Activated gamma-delta T cell treated with anti-CD3 and anti-CD28 coated beads, Interleukin-2, amount 50 U/mL, for 16 hours (primary cell): ENCODE measurements at regions not wholly inside any gene's neighbourhood (a gene's known extent, or its start where the extent isn't known, plus 50 kb on each side); places are given as distances from the start of the nearest gene placed in this dataset.

Experiments used
- DNase-seq: peaks from one replicate; pipeline ENCODE4 v3.0.0-alpha.2; 2020; ENCODE audit warnings: low read depth

DNA sequence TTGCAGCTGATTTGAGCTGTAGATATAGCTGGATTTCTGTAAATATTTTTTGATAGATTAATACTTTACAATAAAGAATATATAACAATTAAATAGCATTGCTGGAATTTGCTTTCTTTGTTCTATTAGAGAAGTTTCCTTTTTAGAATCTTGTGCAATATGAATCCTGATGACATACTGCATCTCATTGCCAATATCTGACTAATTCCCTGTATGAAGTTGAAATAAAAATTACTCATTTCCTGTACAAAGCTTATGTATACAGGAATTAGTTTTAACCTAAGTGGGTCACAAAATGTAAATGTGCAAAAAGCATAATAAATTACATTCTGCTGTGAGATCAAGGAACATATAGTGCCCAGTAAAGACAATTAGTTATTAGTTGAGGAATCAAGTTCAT is 72.8 kb upstream of the TMEFF2 start:
- DNase-seq, result no peak

DNA sequence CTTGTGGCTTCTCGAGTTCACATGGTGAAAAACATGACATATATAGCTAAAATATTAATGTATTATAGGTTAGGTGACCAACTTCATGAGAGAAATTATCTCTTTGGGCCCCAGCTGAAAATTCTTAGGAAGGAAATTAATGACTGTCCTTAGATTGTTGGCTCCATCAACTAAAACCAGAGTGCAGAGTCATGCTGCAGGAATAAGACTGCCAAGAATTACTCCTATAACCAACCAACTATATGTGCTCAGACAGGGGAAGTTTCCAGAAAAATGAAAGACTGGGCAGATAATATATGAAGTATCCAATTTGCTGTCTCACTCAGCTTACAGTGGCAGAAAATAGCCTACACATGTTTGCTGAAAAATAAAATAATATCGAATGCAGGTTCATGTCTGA is 71.0 kb upstream of the TMEFF2 start:
- no peak for DNase-seq

DNA sequence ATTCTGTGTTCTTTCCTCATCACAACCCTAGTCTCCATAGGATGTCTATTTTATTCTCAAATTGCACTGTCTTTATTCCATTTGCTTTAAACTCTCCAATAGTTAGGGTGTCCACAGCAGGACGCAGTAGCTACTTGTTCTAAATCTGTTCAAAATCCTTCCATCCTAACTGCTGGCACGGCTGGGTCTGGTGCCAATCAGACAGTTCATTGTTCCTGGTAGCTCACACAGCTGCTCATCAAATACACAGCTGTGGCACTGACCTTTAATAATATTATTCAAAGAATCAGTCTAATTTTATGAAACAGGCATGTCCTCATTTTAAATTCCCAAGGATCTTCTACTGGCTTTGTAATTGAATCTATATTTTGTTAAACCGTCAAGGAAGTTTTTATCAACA is 59.7 kb upstream of the TMEFF2 start:
- DNase-seq, result no peak

DNA sequence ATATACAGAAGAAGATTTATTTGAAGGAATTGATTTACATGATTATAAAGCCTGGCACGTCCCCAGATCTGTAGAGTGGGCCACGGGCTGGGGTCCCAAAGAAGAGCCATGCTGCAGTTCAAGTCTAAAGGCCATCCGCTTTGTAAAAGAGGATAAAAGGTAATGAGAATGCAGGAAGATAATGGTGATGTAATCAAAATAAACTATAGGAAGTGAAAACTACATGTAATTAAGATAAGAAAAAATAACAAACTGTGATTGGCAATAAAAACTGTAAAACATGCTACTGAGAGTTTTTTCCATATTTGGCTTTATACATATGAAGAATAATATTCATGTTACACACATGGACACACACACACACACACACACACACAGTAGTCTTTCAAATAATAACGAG is 59.0 kb upstream of the TMEFF2 start:
- no peak for DNase-seq

DNA sequence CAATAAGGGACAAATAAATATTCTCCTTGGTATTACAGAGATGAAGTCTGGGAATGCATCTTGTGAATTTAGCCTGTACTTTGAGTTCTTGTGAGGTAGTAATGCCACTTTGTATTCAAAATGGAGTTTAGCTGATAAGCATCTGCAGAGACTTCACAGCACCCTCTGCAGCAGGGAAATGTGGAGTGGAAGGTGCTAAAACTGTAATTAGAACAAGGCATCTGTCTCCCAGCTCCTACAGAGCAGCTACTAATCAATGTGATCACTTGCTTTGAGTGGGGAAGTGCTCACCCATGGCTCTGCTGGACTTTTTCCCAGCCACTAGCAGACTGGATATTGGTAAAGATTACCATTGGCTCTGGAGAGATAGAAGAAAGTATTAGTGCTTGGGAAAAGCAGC is 56.2 kb upstream of the TMEFF2 start:
- no peak for DNase-seq

DNA sequence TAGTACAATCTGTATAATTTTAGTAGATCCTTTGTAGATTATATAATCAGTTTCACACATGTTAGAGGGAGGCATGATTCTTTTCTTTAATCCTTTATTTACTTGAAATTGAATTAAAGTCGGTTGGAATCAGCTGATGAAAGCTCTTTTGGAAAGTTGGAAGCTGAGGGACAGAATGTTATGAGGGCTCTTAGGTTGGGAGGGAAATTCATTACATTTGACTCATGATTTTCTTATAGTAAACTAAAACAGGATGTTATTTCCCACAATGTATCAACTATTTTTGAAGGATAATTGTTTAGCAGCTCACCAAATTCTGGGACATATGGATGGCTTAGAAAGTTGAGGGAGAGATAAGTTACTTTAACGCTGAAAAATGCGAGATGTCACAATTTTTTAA is 52.7 kb upstream of the TMEFF2 start:
- no peak for DNase-seq

DNA sequence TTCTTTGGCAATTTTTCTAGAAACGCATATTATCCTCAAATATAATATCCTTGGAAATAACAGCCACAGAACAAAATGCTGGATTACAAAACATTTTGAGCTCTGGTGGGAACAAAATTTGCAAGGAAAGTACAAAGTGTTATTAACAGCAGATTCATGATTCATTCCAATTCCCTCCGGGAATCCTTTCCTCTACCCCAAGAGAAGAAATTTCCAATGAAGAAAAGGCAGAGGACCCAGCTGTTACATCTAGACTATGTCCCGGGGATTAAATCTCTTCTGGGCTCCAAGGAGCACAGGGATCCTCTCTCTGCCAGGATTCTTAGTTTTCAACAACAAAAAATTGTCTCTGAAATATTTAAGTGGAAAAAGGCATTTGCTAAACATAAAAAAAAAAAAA is 51.6 kb upstream of the TMEFF2 start:
- DNase-seq, result no peak

DNA sequence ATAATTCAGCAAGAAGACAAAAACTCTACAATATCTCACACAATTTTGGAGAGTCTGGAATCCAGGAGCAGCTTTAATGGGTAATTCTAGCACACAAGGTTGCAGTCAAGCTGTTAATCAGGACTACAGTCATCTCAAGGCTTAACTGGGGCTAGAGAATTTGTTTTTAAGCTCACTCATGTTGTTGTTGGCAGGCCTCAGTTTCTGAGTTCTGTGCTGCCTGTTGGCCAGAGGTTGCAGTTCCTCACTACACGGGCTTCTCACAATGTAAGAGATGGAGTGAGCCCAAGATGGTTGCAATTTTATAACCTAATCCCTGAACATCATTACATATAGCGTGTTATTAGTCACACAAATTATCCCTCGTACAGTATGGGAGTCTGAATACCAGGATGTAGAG is 50.6 kb upstream of the TMEFF2 start:
- DNase-seq, result no peak
